Sciatic nerve (tissue), 2 donors: ENCODE measurements at regions not wholly inside any gene's neighbourhood (a gene's known extent, or its start where the extent isn't known, plus 50 kb on each side); places are given as distances from the start of the nearest gene placed in this dataset.

ENCODE experiments used
- ATAC-seq: fragments of 200-7000 bp; cut with Tn5 transposase; one replicate; pipeline ENCODE4 v1.9.1; 2020; ENCODE audit warnings: mild to moderate bottlenecking, moderate library complexity
- DNase-seq: peaks from one replicate; pipeline ENCODE4 v3.0.0-alpha.2; 2020; ENCODE audit warnings: low spot score
- intact Hi-C: fragments of 100-400 bp; cut with DNase I; formaldehyde crosslinking; loops from one replicate; pipeline ENCODE4 v1.14.2; 2022
- donor health status: DM: no; HTN: no; CAD: no.
- donor health status: DM: no; HTN: no; CAD: no.

GRCh38 chr17:55588446-55589242 is 77.4 kb upstream of the SMIM36 start:
- ATAC-seq (peak; percentile 67), DNase-seq (no peak)
- intact Hi-C loops, result no loop called here

DNA sequence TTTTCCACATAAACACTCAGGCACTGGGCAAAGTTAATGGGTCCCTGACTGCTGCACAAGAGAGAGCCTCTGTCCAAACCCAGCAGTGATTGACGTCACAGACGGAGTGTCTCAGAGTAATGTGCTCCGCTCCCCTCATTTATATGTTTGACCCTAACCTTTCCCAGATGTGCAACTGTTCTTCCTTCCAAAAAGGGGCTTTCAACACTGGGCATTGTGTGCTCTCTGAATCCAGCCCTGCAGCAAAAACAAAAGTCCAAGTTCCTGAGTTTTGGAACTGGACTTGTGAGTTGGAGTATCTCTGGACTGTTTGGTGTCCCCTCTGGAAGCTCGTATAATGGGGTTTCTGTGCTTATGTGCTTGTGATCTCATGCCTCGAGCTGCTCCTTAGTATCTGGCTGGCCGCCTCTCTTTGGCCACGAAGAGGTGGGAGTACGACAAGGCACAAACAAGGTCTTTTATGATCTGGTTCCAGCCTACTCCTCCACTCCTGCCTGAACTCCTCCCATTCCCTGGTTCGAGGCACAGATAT is 76.4 kb upstream of the SMIM36 start:
- peak; percentile 96 for ATAC-seq
- intact Hi-C loops, result no loop called here
- peak; percentile 75 for DNase-seq

DNA sequence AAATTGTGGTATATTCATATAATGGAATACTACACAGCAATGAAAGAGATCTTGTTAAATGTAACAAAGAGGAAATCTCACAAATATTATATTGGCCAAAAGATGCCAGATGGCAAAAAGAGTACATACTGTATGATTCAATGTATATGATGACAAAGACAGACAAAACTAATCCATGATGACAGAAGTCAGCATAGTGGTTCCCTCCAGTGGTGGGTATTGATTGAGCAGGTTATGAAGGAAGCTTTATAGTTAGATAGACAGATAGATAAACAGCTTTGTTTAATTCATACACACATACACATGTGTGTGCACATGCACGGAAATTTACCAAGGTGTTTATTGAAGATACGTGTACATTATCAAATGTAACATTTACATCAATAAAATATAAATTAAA is 74.4 kb upstream of the SMIM36 start:
- intact Hi-C loops, result no loop called here
- ATAC-seq (no peak), DNase-seq (no peak)

DNA sequence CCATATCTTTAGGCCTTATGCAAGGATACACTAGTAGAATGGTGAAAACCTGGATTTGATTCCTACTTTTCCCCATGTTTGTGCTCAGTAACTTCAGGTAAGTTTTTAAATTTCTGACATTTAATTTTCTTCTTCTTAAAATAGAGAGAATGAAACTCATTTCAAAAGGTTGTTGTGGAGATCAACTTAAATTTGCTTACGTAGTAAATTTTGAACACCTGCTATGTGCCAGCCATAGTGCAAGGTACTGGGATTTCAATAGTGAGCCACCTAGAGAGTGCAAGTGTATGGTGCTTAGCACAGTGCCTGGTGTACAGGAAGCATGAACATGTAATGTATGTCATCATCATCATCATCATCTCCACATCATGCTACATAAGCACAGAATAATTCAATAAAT is 73.6 kb upstream of the SMIM36 start:
- intact Hi-C loops, result no loop called here
- DNase-seq, result no peak
- no peak for ATAC-seq

DNA sequence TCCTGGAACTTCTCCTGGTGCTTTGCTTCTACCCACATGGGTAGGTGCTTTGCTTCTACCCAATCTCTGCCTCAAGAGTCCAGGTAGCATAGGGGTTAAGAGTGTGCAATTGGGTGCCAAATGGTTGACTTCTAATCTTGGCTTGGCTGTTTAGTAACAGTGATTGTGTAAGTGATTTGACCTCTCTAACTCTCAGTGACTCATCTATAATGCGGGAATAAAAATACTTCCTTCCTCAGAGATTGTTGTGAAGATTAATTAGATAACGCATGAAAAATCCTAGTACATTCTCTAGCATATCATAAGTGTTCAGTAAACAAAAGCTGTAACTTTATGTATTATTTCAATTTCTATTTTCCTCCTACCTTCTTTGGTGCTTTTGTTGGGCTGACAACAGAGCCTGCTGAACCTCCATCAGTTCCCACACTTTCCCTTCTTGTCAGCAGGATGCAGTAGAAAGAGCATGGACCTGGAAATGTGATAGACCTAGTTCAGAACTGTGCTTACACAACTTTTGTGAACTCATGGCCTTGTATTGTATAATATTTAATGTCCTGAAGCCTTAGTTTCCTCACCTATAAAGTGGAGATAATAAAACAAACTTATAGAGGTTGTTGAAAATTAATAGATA is 72.9 kb upstream of the SMIM36 start:
- intact Hi-C loops, result no loop called here
- ATAC-seq, result no peak

DNA sequence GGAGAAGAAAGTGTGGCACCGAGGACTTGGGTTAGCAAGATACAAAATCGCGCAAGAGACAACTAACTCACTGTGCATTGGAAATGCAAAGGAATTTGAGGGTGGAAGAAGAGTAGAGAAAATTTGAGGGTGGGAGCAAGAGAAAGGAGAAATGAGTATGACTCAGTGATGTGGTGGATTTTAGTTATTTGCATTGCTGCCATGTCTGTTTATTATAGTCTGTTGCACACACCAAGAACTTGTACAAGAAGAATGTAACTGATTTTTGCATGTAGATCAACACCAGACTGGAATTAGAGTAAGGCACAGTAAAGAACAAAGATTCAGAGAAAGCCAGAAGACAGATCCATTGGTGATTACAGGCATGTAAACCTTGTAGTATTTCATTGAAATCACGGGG is 71.6 kb upstream of the SMIM36 start:
- intact Hi-C loops, result no loop called here
- DNase-seq (no peak), ATAC-seq (no peak)

More for the DNA sequence above, 72.9 kb upstream of the SMIM36 start:
- DNase-seq, result no peak

DNA sequence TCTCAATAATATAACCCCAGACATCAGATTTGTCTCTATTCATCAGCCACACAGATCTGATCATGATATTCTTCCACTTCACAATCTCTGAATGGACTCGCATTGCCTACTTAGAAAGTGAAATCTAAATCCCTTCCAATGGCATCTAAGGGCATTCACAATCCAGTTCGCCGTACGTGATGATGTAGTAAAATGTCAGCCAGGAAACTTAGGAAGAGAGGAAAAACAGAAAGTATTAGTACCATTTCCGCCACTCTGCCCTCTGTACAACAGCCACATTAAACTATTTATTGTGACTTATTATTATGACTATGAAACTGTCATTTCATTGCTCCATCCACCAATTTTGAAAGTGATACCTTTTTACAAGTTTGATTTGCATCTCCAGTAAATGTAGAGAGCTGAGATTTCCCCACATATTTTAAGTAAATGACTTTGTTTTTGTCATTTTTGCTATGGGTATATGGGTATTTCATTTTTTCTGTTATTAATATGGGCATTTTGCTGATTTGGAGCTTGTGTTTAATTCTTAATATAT is 69.4 kb upstream of the SMIM36 start:
- no peak for ATAC-seq
- intact Hi-C loops, result no loop called here
- DNase-seq, result no peak

GRCh38 chr17:55577687-55578086 is 66.4 kb upstream of the SMIM36 start:
- intact Hi-C loops, result no loop called here
- peak; percentile 75 for DNase-seq
- ATAC-seq, result peak; percentile 77

GRCh38 chr17:55576996-55577586 is 65.8 kb upstream of the SMIM36 start:
- ATAC-seq (peak; percentile 82), DNase-seq (peak; percentile 79)
- intact Hi-C loops, result no loop called here

- intact Hi-C loops, result no loop called here
- ATAC-seq (peak; percentile 82), DNase-seq (peak; percentile 68)
These were observed 65.2 kb upstream of the SMIM36 start for GRCh38 chr17:55576237-55576995.

GRCh38 chr17:55575058-55575636 is 63.9 kb upstream of the SMIM36 start:
- no peak for DNase-seq
- intact Hi-C loops, result no loop called here
- ATAC-seq, result no peak

- no peak for ATAC-seq
- DNase-seq, result no peak
- intact Hi-C loops, result no loop called here
These were observed 61.3 kb upstream of the SMIM36 start for GRCh38 chr17:55572599-55572998.

DNA sequence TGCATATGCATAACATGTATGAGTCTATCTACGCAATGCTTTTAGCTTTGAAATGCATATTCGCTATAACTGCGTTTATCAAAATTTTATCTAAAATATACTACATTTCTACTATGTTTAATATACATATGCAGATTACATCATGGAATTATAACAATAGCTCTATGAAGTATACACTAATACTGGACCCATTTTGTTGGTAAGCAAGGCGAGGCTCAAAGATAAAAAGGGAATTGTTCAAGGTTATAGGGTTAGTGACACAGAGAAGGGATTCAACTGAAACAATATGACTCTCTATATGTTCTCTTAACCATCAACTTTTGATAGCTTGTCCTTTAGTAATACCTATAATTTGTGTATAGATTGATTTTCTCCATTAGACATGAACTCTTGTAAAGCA is 60.9 kb upstream of the SMIM36 start:
- ATAC-seq, result no peak
- intact Hi-C loops, result no loop called here

DNA sequence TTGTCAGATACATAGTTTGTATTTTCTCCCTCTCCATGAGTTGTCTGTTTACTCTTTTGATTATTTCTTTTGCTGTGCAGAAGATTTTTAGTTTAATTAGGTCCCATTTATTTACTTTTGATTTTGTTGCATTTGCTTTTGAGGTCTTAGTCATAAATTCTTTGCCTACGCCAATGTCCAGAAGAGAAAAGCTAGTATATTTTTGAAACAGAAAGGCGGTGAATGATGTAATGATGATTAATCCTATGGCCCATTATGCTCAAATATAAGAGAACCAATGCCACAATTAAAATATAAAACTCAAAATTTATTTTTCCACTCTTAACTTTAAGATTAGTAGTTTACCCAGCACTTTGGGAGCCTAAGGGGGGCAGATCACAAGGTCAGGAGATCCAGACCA is 59.8 kb upstream of the SMIM36 start:
- intact Hi-C loops, result no loop called here
- no peak for DNase-seq
- no peak for ATAC-seq

More for the DNA sequence above, 60.9 kb upstream of the SMIM36 start:
- DNase-seq, result no peak

GRCh38 chr17:55570391-55570790 is 59.1 kb upstream of the SMIM36 start:
- DNase-seq (no peak), ATAC-seq (no peak)
- intact Hi-C loops, result no loop called here

DNA sequence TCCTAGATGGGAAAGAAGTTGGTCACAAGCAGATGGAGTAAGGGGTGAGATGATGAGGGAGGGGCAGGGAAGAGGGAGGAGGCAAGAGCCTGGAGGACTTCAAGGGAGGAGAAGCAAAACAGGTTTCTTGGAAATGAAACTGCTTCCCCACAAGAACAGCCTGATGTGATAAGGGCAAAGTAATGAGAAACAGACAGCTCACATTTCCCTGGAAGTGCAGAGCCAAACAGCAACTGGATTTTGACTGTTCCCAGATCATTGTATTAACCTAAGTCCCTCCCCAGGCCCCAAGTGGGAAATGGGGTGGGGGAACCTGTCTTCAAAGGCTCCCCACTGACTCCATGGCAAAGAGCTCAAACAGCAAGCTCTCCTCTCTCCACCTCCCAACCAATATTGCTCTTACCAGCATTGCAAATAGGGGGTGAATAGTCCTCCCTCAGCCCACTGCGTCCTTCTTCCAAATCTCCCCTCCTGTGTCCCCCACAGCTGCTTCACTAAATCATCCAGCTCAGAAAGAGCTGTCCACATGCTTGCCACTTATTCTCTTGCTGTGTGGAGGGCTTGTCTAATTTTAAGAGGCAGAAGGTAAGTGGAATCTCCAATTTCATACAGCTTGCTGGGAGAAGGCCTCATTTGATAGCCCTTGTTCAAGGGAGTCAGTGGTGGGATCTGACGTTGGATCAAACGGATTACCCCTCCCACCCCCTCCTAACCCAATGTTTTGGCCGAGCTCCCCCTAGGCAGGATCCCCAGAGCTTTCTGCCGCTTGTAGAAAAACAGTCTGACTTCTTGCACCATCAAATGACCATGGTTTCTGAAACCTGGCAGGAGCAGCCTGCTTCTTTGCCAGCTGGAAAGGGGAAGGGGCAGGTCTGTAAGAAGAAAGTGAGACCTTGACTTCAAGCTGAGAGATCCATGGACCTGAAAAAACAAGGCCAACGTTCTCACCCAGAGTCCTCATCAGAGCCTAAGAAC is 56.3 kb upstream of the SMIM36 start:
- DNase-seq (peak; percentile 74), ATAC-seq (peak; percentile 88)
- intact Hi-C loops, result no loop called here

DNA sequence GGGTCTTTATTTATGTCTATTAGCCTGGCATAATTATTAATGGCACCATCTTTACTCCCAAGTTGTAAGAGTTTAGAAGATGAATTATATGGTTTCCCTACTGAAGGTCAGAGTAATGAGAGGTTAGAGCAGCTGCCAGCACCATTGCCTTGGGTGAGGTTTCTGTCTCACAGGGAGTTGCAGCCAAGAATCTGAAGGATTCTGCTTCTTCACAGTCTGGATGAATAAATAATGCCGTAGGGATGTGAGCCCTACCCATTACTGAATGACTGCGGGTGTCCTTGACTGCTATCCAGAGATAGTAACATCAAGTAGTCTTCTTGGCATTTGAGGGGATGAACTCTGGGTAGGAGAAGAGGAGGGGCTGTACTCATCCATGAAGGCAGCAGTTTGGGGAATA is 52.8 kb upstream of the SMIM36 start:
- ATAC-seq (no peak), DNase-seq (no peak)
- intact Hi-C loops, result no loop called here

DNA sequence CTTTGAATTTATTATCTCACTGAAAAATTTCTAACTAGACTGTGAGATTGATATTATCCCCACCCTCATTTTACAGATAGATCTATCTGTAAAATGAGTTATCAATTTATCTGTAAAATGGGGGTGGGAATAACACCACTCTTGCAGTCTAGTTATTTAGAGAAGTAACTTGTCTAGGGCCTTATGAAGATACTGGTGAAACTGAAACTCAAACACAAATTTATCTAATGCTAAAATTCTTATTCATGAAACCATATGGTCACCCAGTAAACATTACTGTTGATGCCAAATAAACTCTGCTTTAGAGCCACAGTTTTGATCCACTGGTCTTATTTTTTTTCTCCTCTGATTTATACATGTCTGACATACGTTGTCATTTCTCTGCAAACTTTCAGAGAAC is 52.1 kb upstream of the SMIM36 start:
- ATAC-seq, result no peak
- intact Hi-C loops, result no loop called here
- DNase-seq, result no peak
